Kidney epithelial cell (primary cell): ENCODE measurements at regions not wholly inside any gene's neighbourhood (a gene's known extent, or its start where the extent isn't known, plus 50 kb on each side); places are given as distances from the start of the nearest gene placed in this dataset.

Experiments
- DNase-seq: peaks from one replicate; pipeline ENCODE4 v3.0.0-alpha.2; 2010; ENCODE audit warnings: low read depth
- H3K27me3 ChIP-seq: 2 replicates; pipeline ENCODE4 v1.6.0; 2011; ENCODE audit warnings: low read length; ENCODE audit not compliant: control insufficient read depth, insufficient read depth
- H3K36me3 ChIP-seq: 2 replicates; pipeline ENCODE4 v1.5.1; 2011; ENCODE audit warnings: low read length; ENCODE audit not compliant: control insufficient read depth, insufficient read depth
- H3K4me3 ChIP-seq: 2 replicates; pipeline ENCODE4 v1.5.1; 2011; ENCODE audit warnings: low read depth, mild to moderate bottlenecking, control low read depth, low read length
- CTCF ChIP-seq: IDR thresholded peaks from 2 replicates; pipeline ENCODE4 v1.5.1; 2011; ENCODE audit warnings: mild to moderate bottlenecking, moderate library complexity, low read length, control low read depth, inconsistent platforms; ENCODE audit not compliant: insufficient read depth, poor library complexity, severe bottlenecking

GRCh38 chr15:46997501-46997900 lies 719.8 kb upstream of the SEMA6D start:
- H3K27me3 ChIP-seq: no peaks in the 10 kb centered on the region
- no peak for TF ChIP-seq CTCF
- no peaks in the 10 kb centered on the region for H3K36me3 ChIP-seq
- no peak for DNase-seq
- no peak overlapping the region for H3K4me3 ChIP-seq

GRCh38 chr15:47003568-47003967 lies 713.7 kb upstream of the SEMA6D start:
- H3K27me3 ChIP-seq: no peaks in the 10 kb centered on the region
- TF ChIP-seq CTCF: no peak

GRCh38 chr15:47013446-47013845 lies 703.9 kb upstream of the SEMA6D start:
- Histone ChIP-seq H3K36me3 (no peaks in the 10 kb centered on the region), H3K27me3 (no peaks in the 10 kb centered on the region), H3K4me3 (no peak overlapping the region)
- no peak for DNase-seq
- no peak for TF ChIP-seq CTCF

More at GRCh38 chr15:47003568-47003967, 713.7 kb upstream of the SEMA6D start:
- DNase-seq: no peak
- Histone ChIP-seq H3K36me3 (no peaks in the 10 kb centered on the region), H3K4me3 (no peak overlapping the region)

GRCh38 chr15:47027322-47027946 lies 689.9 kb upstream of the SEMA6D start:
- Histone ChIP-seq H3K36me3 (no peaks in the 10 kb centered on the region), H3K4me3 (no peak overlapping the region), H3K27me3 (no peaks in the 10 kb centered on the region)
- DNase-seq: no peak
- no peak for TF ChIP-seq CTCF

GRCh38 chr15:47035475-47036406 lies 681.6 kb upstream of the SEMA6D start:
- no peaks in the 10 kb centered on the region for H3K36me3 ChIP-seq
- TF ChIP-seq CTCF: no peak
- no peak overlapping the region for H3K4me3 ChIP-seq
- H3K27me3 ChIP-seq: no peaks in the 10 kb centered on the region
- no peak for DNase-seq
